ENCODE measurements at regions not wholly inside any gene's neighbourhood (a gene's known extent, or its start where the extent isn't known, plus 50 kb on each side); places are given as distances from the start of the nearest gene placed in this dataset.
"Not testable (repeated sequence)": the region's sequence is repeated elsewhere in the genome, so short reads cannot be mapped to it uniquely, and the experiment has no call there.

GRCh38 chr18:47403949-47404348 lies 152.5 kb upstream of the SKOR2 start:
- Mint-ChIP-seq H3K9me3 (peaks cover 0 to 5% (median 0%) of the 10 kb centered on the region in 6 donors), H3K27me3 (ENCODE audit: low read depth in 3 of 3) (peaks cover 0 to 3% (median under 1%) of the 10 kb centered on the region in 3 donors), H3K36me3 (no peaks in the 10 kb centered on the region), H3K4me1 (no peaks in the 10 kb centered on the region), H3K4me3 (no peak overlapping the region), H3K27ac (no peak overlapping the region)
- no peak for DNase-seq

GRCh38 chr18:47403317-47403716 lies 151.9 kb upstream of the SKOR2 start:
- Mint-ChIP-seq H3K27me3 (ENCODE audit: low read depth in 3 of 3) (peaks cover 0 to 6% (median 1%) of the 10 kb centered on the region in 3 donors), H3K36me3 (no peaks in the 10 kb centered on the region), H3K4me3 (no peak overlapping the region), H3K4me1 (no peaks in the 10 kb centered on the region), H3K9me3 (peaks cover 0 to 5% (median 0%) of the 10 kb centered on the region in 6 donors), H3K27ac (no peak overlapping the region)
- no peak for DNase-seq

- no peaks in the 10 kb centered on the region for H3K4me1 Mint-ChIP-seq
- peaks cover 0 to 11% (median 5%) of the 10 kb centered on the region in 3 donors for H3K27me3 Mint-ChIP-seq (ENCODE audit: low read depth in 3 of 3)
- H3K4me3 Mint-ChIP-seq, result no peak overlapping the region
- no peak for DNase-seq
- H3K27ac Mint-ChIP-seq, result no peak overlapping the region
- H3K36me3 Mint-ChIP-seq, result no peaks in the 10 kb centered on the region
- peaks cover 0 to 9% (median 0%) of the 10 kb centered on the region in 6 donors for H3K9me3 Mint-ChIP-seq
These were observed 148.0 kb upstream of the SKOR2 start for GRCh38 chr18:47399475-47399874.

GRCh38 chr18:47397671-47398319 lies 146.3 kb upstream of the SKOR2 start:
- Mint-ChIP-seq H3K27ac (no peak overlapping the region), H3K36me3 (no peaks in the 10 kb centered on the region), H3K9me3 (peaks cover 0 to 6% (median 0%) of the 10 kb centered on the region in 6 donors), H3K4me1 (no peaks in the 10 kb centered on the region), H3K27me3 (ENCODE audit: low read depth in 3 of 3) (peaks cover 0 to 10% (median 5%) of the 10 kb centered on the region in 3 donors), H3K4me3 (no peak overlapping the region)
- DNase-seq, result no peak

- no peak overlapping the region for H3K4me3 Mint-ChIP-seq
- peaks cover 2 to 8% (median 4%) of the 10 kb centered on the region in 3 donors for H3K27me3 Mint-ChIP-seq (ENCODE audit: low read depth in 3 of 3)
- H3K9me3 Mint-ChIP-seq, result peaks cover 0 to 8% (median 0%) of the 10 kb centered on the region in 6 donors
- H3K4me1 Mint-ChIP-seq, result no peaks in the 10 kb centered on the region
- H3K36me3 Mint-ChIP-seq, result no peaks in the 10 kb centered on the region
- DNase-seq, result no peak
- no peak overlapping the region for H3K27ac Mint-ChIP-seq
These were observed 140.2 kb upstream of the SKOR2 start for GRCh38 chr18:47391665-47392064.

GRCh38 chr18:47390410-47391024 lies 139.1 kb upstream of the SKOR2 start:
- no peak for DNase-seq
- no peak overlapping the region for H3K4me3 Mint-ChIP-seq
- H3K27me3 Mint-ChIP-seq (ENCODE audit: low read depth in 3 of 3), result peaks cover 2 to 5% (median 2%) of the 10 kb centered on the region in 3 donors
- no peaks in the 10 kb centered on the region for H3K4me1 Mint-ChIP-seq
- no peaks in the 10 kb centered on the region for H3K36me3 Mint-ChIP-seq
- no peak overlapping the region for H3K27ac Mint-ChIP-seq
- peaks cover 0 to 4% (median 0%) of the 10 kb centered on the region in 6 donors for H3K9me3 Mint-ChIP-seq

GRCh38 chr18:47389210-47389609 lies 137.8 kb upstream of the SKOR2 start:
- no peak for DNase-seq
- Mint-ChIP-seq H3K27ac (no peak overlapping the region), H3K9me3 (peaks cover 0 to 4% (median 0%) of the 10 kb centered on the region in 6 donors), H3K36me3 (no peaks in the 10 kb centered on the region), H3K4me3 (no peak overlapping the region), H3K27me3 (ENCODE audit: low read depth in 3 of 3) (peaks cover 2 to 4% (median 2%) of the 10 kb centered on the region in 3 donors), H3K4me1 (no peaks in the 10 kb centered on the region)

- peaks cover 2 to 4% (median 2%) of the 10 kb centered on the region in 3 donors for H3K27me3 Mint-ChIP-seq (ENCODE audit: low read depth in 3 of 3)
- no peaks in the 10 kb centered on the region for H3K4me1 Mint-ChIP-seq
- DNase-seq, result no peak
- H3K36me3 Mint-ChIP-seq, result no peaks in the 10 kb centered on the region
- H3K4me3 Mint-ChIP-seq, result no peak overlapping the region
- peaks cover 0 to 4% (median 0%) of the 10 kb centered on the region in 6 donors for H3K9me3 Mint-ChIP-seq
- H3K27ac Mint-ChIP-seq, result no peak overlapping the region
These were observed 136.4 kb upstream of the SKOR2 start for GRCh38 chr18:47387864-47388263.

GRCh38 chr18:47383729-47384128 lies 132.3 kb upstream of the SKOR2 start:
- Mint-ChIP-seq H3K4me1 (no peaks in the 10 kb centered on the region), H3K9me3 (peaks cover 0 to 1% (median 0%) of the 10 kb centered on the region in 6 donors), H3K4me3 (no peak overlapping the region), H3K36me3 (no peaks in the 10 kb centered on the region), H3K27ac (no peak overlapping the region), H3K27me3 (ENCODE audit: low read depth in 3 of 3) (peaks cover 0 to 2% (median 0%) of the 10 kb centered on the region in 3 donors)
- DNase-seq, result no peak

GRCh38 chr18:47381975-47382570 lies 130.6 kb upstream of the SKOR2 start:
- H3K4me1 Mint-ChIP-seq, result no peaks in the 10 kb centered on the region
- no peak overlapping the region for H3K4me3 Mint-ChIP-seq
- no peak overlapping the region for H3K27ac Mint-ChIP-seq
- peaks cover 0 to 2% (median 0%) of the 10 kb centered on the region in 3 donors for H3K27me3 Mint-ChIP-seq (ENCODE audit: low read depth in 3 of 3)
- DNase-seq, result no peak
- H3K36me3 Mint-ChIP-seq, result no peaks in the 10 kb centered on the region
- H3K9me3 Mint-ChIP-seq, result peaks cover 0 to 1% (median 0%) of the 10 kb centered on the region in 6 donors

- Mint-ChIP-seq H3K4me1 (no peaks in the 10 kb centered on the region), H3K36me3 (no peaks in the 10 kb centered on the region), H3K27ac (no peak overlapping the region), H3K27me3 (ENCODE audit: low read depth in 3 of 3) (peaks cover 0 to 2% (median 0%) of the 10 kb centered on the region in 3 donors), H3K9me3 (peaks cover 0 to 3% (median 0%) of the 10 kb centered on the region in 6 donors), H3K4me3 (no peak overlapping the region)
- no peak for DNase-seq
These were observed 128.7 kb upstream of the SKOR2 start for GRCh38 chr18:47380153-47380552.

GRCh38 chr18:47373465-47373864 lies 122.0 kb upstream of the SKOR2 start:
- Mint-ChIP-seq H3K27me3 (ENCODE audit: low read depth in 3 of 3) (peaks cover 0 to 5% (median 2%) of the 10 kb centered on the region in 3 donors), H3K36me3 (no peaks in the 10 kb centered on the region), H3K4me1 (no peaks in the 10 kb centered on the region), H3K27ac (no peak overlapping the region), H3K9me3 (peaks cover 0 to 7% (median 4%) of the 10 kb centered on the region in 6 donors), H3K4me3 (no peak overlapping the region)
- DNase-seq, result no peak

GRCh38 chr18:47370052-47370451 lies 118.6 kb upstream of the SKOR2 start:
- no peak for DNase-seq
- Mint-ChIP-seq H3K9me3 (peaks cover 5 to 19% (median 9%) of the 10 kb centered on the region in 6 donors), H3K4me1 (no peaks in the 10 kb centered on the region), H3K27me3 (ENCODE audit: low read depth in 3 of 3) (peaks cover 0 to 7% (median 2%) of the 10 kb centered on the region in 3 donors), H3K27ac (no peak overlapping the region), H3K36me3 (peaks cover 0 to 3% (median 0%) of the 10 kb centered on the region in 3 donors), H3K4me3 (no peak overlapping the region)

GRCh38 chr18:47354061-47354460 lies 102.6 kb upstream of the SKOR2 start:
- not testable (repeated sequence) for H3K27ac Mint-ChIP-seq; H3K36me3 Mint-ChIP-seq; H3K27me3 Mint-ChIP-seq (ENCODE audit: low read depth in 3 of 3); DNase-seq; H3K4me3 Mint-ChIP-seq; H3K4me1 Mint-ChIP-seq; H3K9me3 Mint-ChIP-seq
